ENCODE measurements at regions not wholly inside any gene's neighbourhood (a gene's known extent, or its start where the extent isn't known, plus 50 kb on each side); places are given as distances from the start of the nearest gene placed in this dataset.

GRCh38 chr10:34008656-34009055, 674.2 kb upstream of the NRP1 start:
- H3K27me3 ChIP-seq (ENCODE audit: control insufficient read depth, low read length): no peaks in the 10 kb centered on the region
- H3K9me3 ChIP-seq (ENCODE audit: control insufficient read depth, insufficient read depth, low read length): no peaks in the 10 kb centered on the region
- TF ChIP-seq EZH2phosphoT487 (IDR thresholded peaks at IDR 0.05; ENCODE audit: borderline replicate concordance, low read length): no peak
- no peaks in the 10 kb centered on the region for H3K4me1 ChIP-seq (ENCODE audit: control insufficient read depth, low read length)
- H3F3A ChIP-seq (ENCODE audit: control insufficient read depth, insufficient read depth): no peaks in the 10 kb centered on the region
- H3K4me2 ChIP-seq (ENCODE audit: low read length): no peak overlapping the region
- no peaks in the 10 kb centered on the region for H4K20me1 ChIP-seq (ENCODE audit: control insufficient read depth, insufficient read depth, low read depth, low read length)
- no peaks in the 10 kb centered on the region for H3K79me2 ChIP-seq (ENCODE audit: control insufficient read depth, low read length)
- no peaks in the 10 kb centered on the region for H3K36me3 ChIP-seq (ENCODE audit: control insufficient read depth, low read length)
- H3K4me3 ChIP-seq (ENCODE audit: low read length): no peak overlapping the region
- no peak overlapping the region for H3K27ac ChIP-seq (ENCODE audit: low read depth, low read length)
- H3K9me2 ChIP-seq (replicated peaks; ENCODE audit: control insufficient read depth, low read length): no peaks in the 10 kb centered on the region

GRCh38 chr10:34006471-34006870, 672.0 kb upstream of the NRP1 start:
- Histone ChIP-seq H3K9me2 (replicated peaks; ENCODE audit: control insufficient read depth, low read length) (no peaks in the 10 kb centered on the region), H3K4me2 (ENCODE audit: low read length) (no peak overlapping the region), H3K79me2 (ENCODE audit: control insufficient read depth, low read length) (no peaks in the 10 kb centered on the region), H3F3A (ENCODE audit: control insufficient read depth, insufficient read depth) (no peaks in the 10 kb centered on the region), H3K4me3 (ENCODE audit: low read length) (no peak overlapping the region), H3K36me3 (ENCODE audit: control insufficient read depth, low read length) (no peaks in the 10 kb centered on the region), H3K9me3 (ENCODE audit: control insufficient read depth, insufficient read depth, low read length) (no peaks in the 10 kb centered on the region; the same call in 1 of the 2 replicates), H3K4me1 (ENCODE audit: control insufficient read depth, low read length) (no peaks in the 10 kb centered on the region), H3K27ac (ENCODE audit: low read depth, low read length) (no peak overlapping the region), H4K20me1 (ENCODE audit: control insufficient read depth, insufficient read depth, low read depth, low read length) (no peaks in the 10 kb centered on the region), H3K27me3 (ENCODE audit: control insufficient read depth, low read length) (no peaks in the 10 kb centered on the region)
- no peak for TF ChIP-seq CTCF (IDR thresholded peaks at IDR 0.05; ENCODE audit: low read depth, low read length, poor library complexity, severe bottlenecking)
- TF ChIP-seq EZH2phosphoT487 (IDR thresholded peaks at IDR 0.05; ENCODE audit: borderline replicate concordance, low read length): no peak

GRCh38 chr10:34003561-34003960, 669.1 kb upstream of the NRP1 start:
- Histone ChIP-seq H3K4me1 (ENCODE audit: control insufficient read depth, low read length) (no peaks in the 10 kb centered on the region), H3K27ac (ENCODE audit: low read depth, low read length) (no peak overlapping the region), H3K27me3 (ENCODE audit: control insufficient read depth, low read length) (no peaks in the 10 kb centered on the region), H3K4me3 (ENCODE audit: low read length) (no peak overlapping the region), H3K36me3 (ENCODE audit: control insufficient read depth, low read length) (no peaks in the 10 kb centered on the region), H3K9me3 (ENCODE audit: control insufficient read depth, insufficient read depth, low read length) (no peaks in the 10 kb centered on the region; the same call in 1 of the 2 replicates), H3K79me2 (ENCODE audit: control insufficient read depth, low read length) (no peaks in the 10 kb centered on the region), H3K4me2 (ENCODE audit: low read length) (no peak overlapping the region), H3K9me2 (replicated peaks; ENCODE audit: control insufficient read depth, low read length) (no peaks in the 10 kb centered on the region), H3F3A (ENCODE audit: control insufficient read depth, insufficient read depth) (no peaks in the 10 kb centered on the region), H4K20me1 (ENCODE audit: control insufficient read depth, insufficient read depth, low read depth, low read length) (no peaks in the 10 kb centered on the region)
- TF ChIP-seq EZH2phosphoT487 (IDR thresholded peaks at IDR 0.05; ENCODE audit: borderline replicate concordance, low read length) (no peak), CTCF (IDR thresholded peaks at IDR 0.05; ENCODE audit: low read depth, low read length, poor library complexity, severe bottlenecking) (no peak)

GRCh38 chr10:34002896-34003295, 668.4 kb upstream of the NRP1 start:
- Histone ChIP-seq H3K27ac (ENCODE audit: low read depth, low read length) (no peak overlapping the region), H3K4me2 (ENCODE audit: low read length) (no peak overlapping the region), H3F3A (ENCODE audit: control insufficient read depth, insufficient read depth) (no peaks in the 10 kb centered on the region), H3K36me3 (ENCODE audit: control insufficient read depth, low read length) (no peaks in the 10 kb centered on the region), H3K9me3 (ENCODE audit: control insufficient read depth, insufficient read depth, low read length) (no peaks in the 10 kb centered on the region; the same call in 1 of the 2 replicates), H3K27me3 (ENCODE audit: control insufficient read depth, low read length) (no peaks in the 10 kb centered on the region), H3K79me2 (ENCODE audit: control insufficient read depth, low read length) (no peaks in the 10 kb centered on the region), H3K4me3 (ENCODE audit: low read length) (no peak overlapping the region), H3K9me2 (replicated peaks; ENCODE audit: control insufficient read depth, low read length) (no peaks in the 10 kb centered on the region), H3K4me1 (ENCODE audit: control insufficient read depth, low read length) (no peaks in the 10 kb centered on the region), H4K20me1 (ENCODE audit: control insufficient read depth, insufficient read depth, low read depth, low read length) (no peaks in the 10 kb centered on the region)
- TF ChIP-seq EZH2phosphoT487 (IDR thresholded peaks at IDR 0.05; ENCODE audit: borderline replicate concordance, low read length) (no peak), CTCF (IDR thresholded peaks at IDR 0.05; ENCODE audit: low read depth, low read length, poor library complexity, severe bottlenecking) (no peak)
